ENCODE measurements at regions not wholly inside any gene's neighbourhood (a gene's known extent, or its start where the extent isn't known, plus 50 kb on each side); places are given as distances from the start of the nearest gene placed in this dataset.

GRCh38 chr1:30376054-30376697 is 347.2 kb downstream of the MATN1 start:
- TF ChIP-seq, protein P1, sequence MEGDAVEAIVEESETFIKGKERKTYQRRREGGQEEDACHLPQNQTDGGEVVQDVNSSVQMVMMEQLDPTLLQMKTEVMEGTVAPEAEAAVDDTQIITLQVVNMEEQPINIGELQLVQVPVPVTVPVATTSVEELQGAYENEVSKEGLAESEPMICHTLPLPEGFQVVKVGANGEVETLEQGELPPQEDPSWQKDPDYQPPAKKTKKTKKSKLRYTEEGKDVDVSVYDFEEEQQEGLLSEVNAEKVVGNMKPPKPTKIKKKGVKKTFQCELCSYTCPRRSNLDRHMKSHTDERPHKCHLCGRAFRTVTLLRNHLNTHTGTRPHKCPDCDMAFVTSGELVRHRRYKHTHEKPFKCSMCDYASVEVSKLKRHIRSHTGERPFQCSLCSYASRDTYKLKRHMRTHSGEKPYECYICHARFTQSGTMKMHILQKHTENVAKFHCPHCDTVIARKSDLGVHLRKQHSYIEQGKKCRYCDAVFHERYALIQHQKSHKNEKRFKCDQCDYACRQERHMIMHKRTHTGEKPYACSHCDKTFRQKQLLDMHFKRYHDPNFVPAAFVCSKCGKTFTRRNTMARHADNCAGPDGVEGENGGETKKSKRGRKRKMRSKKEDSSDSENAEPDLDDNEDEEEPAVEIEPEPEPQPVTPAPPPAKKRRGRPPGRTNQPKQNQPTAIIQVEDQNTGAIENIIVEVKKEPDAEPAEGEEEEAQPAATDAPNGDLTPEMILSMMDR (conservative IDR thresholded peaks at IDR 0.05; ENCODE audit: low read depth): no peak
- ChIA-PET POLR2A (ENCODE audit: low non-redundant PET) (no interaction called here), CTCF (no interaction called here)
- DNase-seq (ENCODE audit: low spot score): no peak
- H3K27ac ChIP-seq: no peak overlapping the region

DNA sequence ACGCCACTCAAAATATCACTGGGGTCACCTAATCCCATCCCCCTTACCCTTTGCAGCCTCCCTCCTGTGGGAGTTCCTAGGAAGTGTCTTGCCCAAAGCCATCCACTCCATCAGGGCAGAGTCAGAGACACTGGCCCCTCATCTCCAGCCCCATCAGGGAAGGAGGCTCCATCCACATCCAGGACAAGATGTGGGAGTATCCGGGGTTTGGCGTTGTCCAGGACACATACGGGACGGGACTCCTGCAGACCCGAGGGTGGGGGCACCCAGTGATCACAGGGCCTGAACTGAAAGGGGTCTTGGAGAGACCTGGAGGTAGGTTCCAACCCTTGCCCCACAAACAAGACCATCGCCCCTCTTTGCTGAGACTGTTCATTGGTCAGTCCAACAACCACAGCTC is 348.2 kb downstream of the MATN1 start:
- TF ChIP-seq, protein P1 (conservative IDR thresholded peaks at IDR 0.05; ENCODE audit: low read depth): no peak
- ChIA-PET POLR2A (ENCODE audit: low non-redundant PET) (no interaction called here), CTCF (no interaction called here)
- H3K27ac ChIP-seq: no peak overlapping the region
- no peak for DNase-seq (ENCODE audit: low spot score)

DNA sequence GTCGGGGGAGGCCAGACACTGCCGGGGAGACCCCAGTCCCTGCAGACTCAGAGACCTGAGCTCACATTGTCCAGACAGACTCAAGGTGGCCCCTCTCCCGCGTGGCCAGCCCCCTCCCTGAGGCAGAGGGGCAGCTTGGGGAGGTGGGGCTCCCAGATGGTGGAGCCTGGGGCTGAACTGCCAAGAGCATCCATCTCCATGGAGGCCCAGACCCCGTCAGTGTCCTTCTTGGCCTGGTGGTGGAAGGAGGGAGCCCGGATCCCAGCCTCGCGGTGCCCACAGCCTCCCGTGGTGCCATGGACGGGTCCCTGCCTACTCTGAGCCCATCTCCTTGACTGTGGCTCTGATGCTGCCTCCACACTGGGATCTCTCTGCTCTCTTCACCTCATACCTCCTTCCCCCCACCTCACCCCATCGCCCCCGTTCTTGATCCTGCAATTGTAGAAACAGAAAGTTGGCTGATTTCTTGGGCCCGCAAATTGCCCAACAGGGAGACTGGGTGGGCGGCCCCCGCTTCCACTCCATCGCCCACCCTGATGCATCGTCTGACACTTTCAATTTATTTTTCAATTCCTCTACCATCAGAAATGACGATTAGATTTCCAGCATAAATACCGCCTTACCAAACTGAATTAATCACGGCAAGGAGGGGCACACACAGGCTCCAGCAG is 348.9 kb downstream of the MATN1 start:
- DNase-seq (ENCODE audit: low spot score): no peak
- ChIA-PET CTCF (interaction anchor here (0.7 kb wide), 1 partner anchor 8 kb away, joined by 3 read pairs; no protein-coding TSS in a partner anchor), POLR2A (ENCODE audit: low non-redundant PET) (no interaction called here)
- TF ChIP-seq, protein P1 (conservative IDR thresholded peaks at IDR 0.05; ENCODE audit: low read depth): no peak
- H3K27ac ChIP-seq: no peak overlapping the region

DNA sequence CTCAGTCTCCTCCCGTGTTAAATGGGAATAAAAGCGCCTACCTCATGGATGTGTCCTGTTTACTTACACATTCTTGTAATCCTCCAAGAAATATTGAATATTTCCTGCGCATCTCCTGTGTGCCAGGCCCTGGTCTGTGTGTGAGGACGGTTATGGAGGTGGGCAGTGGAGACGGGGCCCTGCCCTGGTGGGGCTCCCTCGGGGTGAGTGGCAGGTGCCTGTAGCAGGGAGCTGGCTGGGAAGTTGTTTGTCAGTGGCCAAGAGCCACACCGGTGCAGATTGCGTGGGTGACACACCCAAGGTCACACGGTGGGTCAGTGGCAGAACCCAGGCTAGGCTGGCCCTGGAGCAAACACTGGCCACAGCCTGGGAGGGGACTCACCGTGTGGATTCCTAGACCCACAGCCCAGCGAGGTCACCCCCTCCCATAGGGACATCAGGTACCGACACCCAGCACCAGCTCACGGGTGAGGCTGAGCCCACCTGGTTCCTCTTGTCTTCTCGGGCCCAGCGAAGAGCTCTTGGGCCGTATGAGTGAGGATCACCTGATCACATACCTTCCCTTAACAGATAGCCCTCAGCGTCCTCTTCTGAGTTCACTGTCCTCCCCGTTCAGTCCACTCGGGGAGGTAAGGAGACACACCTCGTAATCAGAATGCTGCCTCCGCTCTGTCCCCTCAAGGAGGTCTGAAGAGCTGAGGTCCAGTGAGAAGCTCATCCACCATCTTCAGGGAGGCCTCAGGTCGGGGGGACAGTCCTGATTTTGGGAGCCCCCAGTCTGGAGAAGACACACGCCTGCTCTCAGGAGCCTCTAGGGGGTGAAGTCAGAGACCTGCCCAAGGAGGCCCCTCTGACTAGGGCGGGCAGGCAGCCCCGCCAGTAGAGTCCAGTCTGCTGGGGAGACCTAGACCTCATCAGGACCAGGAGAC is 349.6 kb downstream of the MATN1 start:
- ChIA-PET CTCF (interaction anchor here (0.7 kb wide), 1 partner anchor 9 kb away, joined by 3 read pairs; no protein-coding TSS in a partner anchor), POLR2A (ENCODE audit: low non-redundant PET) (no interaction called here)
- TF ChIP-seq, protein P1 (conservative IDR thresholded peaks at IDR 0.05; ENCODE audit: low read depth): no peak
- no peak for DNase-seq (ENCODE audit: low spot score)
- H3K27ac ChIP-seq: no peak overlapping the region

GRCh38 chr1:30372792-30373433 is 350.5 kb downstream of the MATN1 start:
- POLR2A ChIA-PET (ENCODE audit: low non-redundant PET): no interaction called here
- no peak for DNase-seq (ENCODE audit: low spot score)
- TF ChIP-seq, protein P1 (conservative IDR thresholded peaks at IDR 0.05; ENCODE audit: low read depth): no peak
- H3K27ac ChIP-seq: no peak overlapping the region
- CTCF ChIA-PET: no interaction called here

Measured in RWPE1 (cell line).